HCT116 (cell line): ENCODE measurements at regions not wholly inside any gene's neighbourhood (a gene's known extent, or its start where the extent isn't known, plus 50 kb on each side); places are given as distances from the start of the nearest gene placed in this dataset.

Source experiments
- ATAC-seq: fragments of 200-7000 bp; cut with Tn5 transposase; 2 replicates; pipeline ENCODE4 v1.9.1; 2020; ENCODE audit warnings: mild to moderate bottlenecking, moderate library complexity
- BruUV-seq: library from RNA; stranded (reverse); fragments of 400-500 nt; replicated peaks from 2 replicates; lab custom pipeline; 2021; lab: Mats Ljungman, UMichigan
- CTCF ChIA-PET: fragments of 300-600 bp; sonication (Branson Sonifier 250); formaldehyde crosslinking; loops from one replicate; lab custom pipeline; 2021; ENCODE audit warnings: antibody characterized with exemption; lab: Charles Lee
- POLR2A ChIA-PET: fragments of 300-600, 350-600 bp; sonication (Branson Sonifier 250); formaldehyde crosslinking; loops from one replicate; lab custom pipeline; 2021; ENCODE audit warnings: antibody characterized with exemption; lab: Charles Lee
- RAD21 ChIA-PET, 2 experiments: fragments of 300-600 bp; sonication (Branson Sonifier 250); formaldehyde crosslinking; loops; one replicate each; lab custom pipeline; 2023; ENCODE audit warnings: low total read pairs in 2 of 2; ENCODE audit not compliant: uncharacterized antibody in 2 of 2, unreplicated experiment in 2 of 2, low non-redundant PET in 1 of 2; lab: Charles Lee
- DNase-seq: peaks from one replicate; pipeline ENCODE4 v3.0.0-alpha.2; 2010; ENCODE audit warnings: low read depth, low spot score
- H2AFZ ChIP-seq: fragments of 200-600 bp; shearing (Covaris generic), sonication (generic); 2 replicates; pipeline ENCODE4 v1.6.1; 2017; ENCODE audit warnings: low read depth, mixed run types, mixed read lengths, antibody characterized with exemption, low read length; ENCODE audit not compliant: poor library complexity, severe bottlenecking
- H3K27ac ChIP-seq: 2 replicates; pipeline ENCODE4 v1.5.1; 2012; ENCODE audit warnings: low read depth, low read length
- H3K27me3 ChIP-seq: fragments of 200-600 bp; sonication (generic); 2 replicates; pipeline ENCODE4 v1.6.1; 2016; ENCODE audit warnings: mixed run types, low read length, mixed read lengths; ENCODE audit not compliant: insufficient read depth
- H3K36me3 ChIP-seq, 2 experiments: fragments of 200-500 bp in 1 of 2; fragments of 200-600 bp in 1 of 2; sonication (Bioruptor generic) in 1 of 2; sonication (generic) in 1 of 2; 2 replicates each; pipeline versions ENCODE4 v1.5.1 to v1.6.1; 2014 to 2016; ENCODE audit warnings: low read length in 2 of 2, inconsistent platforms in 1 of 2, mixed read lengths in 1 of 2, mixed run types in 1 of 2; ENCODE audit not compliant: insufficient read depth in 2 of 2, control insufficient read depth in 1 of 2
- H3K4me1 ChIP-seq, 2 experiments: fragments of 200-600 bp in 1 of 2; sonication (generic) in 1 of 2; 2 replicates each; pipeline versions ENCODE4 v1.5.1 to v1.6.1; 2012 to 2017; ENCODE audit warnings: low read length in 2 of 2, inconsistent platforms in 1 of 2, mild to moderate bottlenecking in 1 of 2, mixed read lengths in 1 of 2, mixed run types in 1 of 2, moderate library complexity in 1 of 2; ENCODE audit not compliant: insufficient read depth in 2 of 2, control insufficient read depth in 1 of 2
- H3K4me2 ChIP-seq: fragments of 200-600 bp; sonication (generic); 2 replicates; pipeline ENCODE4 v1.6.1; 2017; ENCODE audit warnings: mixed run types, low read length, mixed read lengths
- H3K4me3 ChIP-seq, 2 experiments: fragments of 200-600 bp in 1 of 2; sonication (generic) in 1 of 2; replicated peaks in 1 of 2; 2 replicates each; pipeline ENCODE4 v1.5.1; 2011 to 2016; ENCODE audit warnings: low read length in 2 of 2, control low read depth in 1 of 2, low read depth in 1 of 2, mild to moderate bottlenecking in 1 of 2, mixed read lengths in 1 of 2, mixed run types in 1 of 2
- H3K79me2 ChIP-seq: fragments of 200-600 bp; sonication (generic); 2 replicates; pipeline ENCODE4 v1.6.1; 2017; ENCODE audit warnings: mild to moderate bottlenecking, mixed run types, low read length, moderate library complexity, mixed read lengths; ENCODE audit not compliant: insufficient read depth
- H3K9ac ChIP-seq: fragments of 200-600 bp; sonication (generic); 2 replicates; pipeline ENCODE4 v1.6.1; 2016; ENCODE audit warnings: low read length, mixed read lengths
- H3K9me2 ChIP-seq: fragments of 200-600 bp; sonication (generic), shearing (Covaris generic); 2 replicates; pipeline ENCODE4 v1.6.1; 2017; ENCODE audit warnings: mixed run types, mild to moderate bottlenecking, moderate library complexity; ENCODE audit not compliant: insufficient read depth
- H3K9me3 ChIP-seq, 2 experiments: fragments of 200-500 bp in 1 of 2; fragments of 200-600 bp in 1 of 2; sonication (Bioruptor generic) in 1 of 2; sonication (generic) in 1 of 2; 2 replicates each; pipeline ENCODE4 v1.6.1; 2014 to 2017; ENCODE audit warnings: low read length in 2 of 2, mixed read lengths in 2 of 2, inconsistent platforms in 1 of 2, low read depth in 1 of 2, mild to moderate bottlenecking in 1 of 2, mixed run types in 1 of 2, moderate library complexity in 1 of 2; ENCODE audit not compliant: control insufficient read depth in 1 of 2, insufficient read depth in 1 of 2
- H4K20me1 ChIP-seq: fragments of 200-600 bp; sonication (generic), shearing (Covaris generic); 2 replicates; pipeline ENCODE4 v1.6.1; 2017; ENCODE audit warnings: mixed run types, mild to moderate bottlenecking, moderate library complexity; ENCODE audit not compliant: insufficient read depth
- ATF3 ChIP-seq: IDR thresholded peaks from 2 replicates; pipeline ENCODE4 v1.6.1; 2012
- CBX3 ChIP-seq: IDR thresholded peaks from 2 replicates; pipeline ENCODE4 v1.6.1; 2012; ENCODE audit warnings: low read depth
- CEBPB ChIP-seq: IDR thresholded peaks from 2 replicates; pipeline ENCODE4 v1.6.1; 2012; ENCODE audit warnings: low read depth
- CTCF ChIP-seq, 3 experiments: fragments of 200-600 bp in 1 of 3; sonication (generic) in 1 of 3; IDR thresholded peaks in 2 of 3; conservative IDR thresholded peaks in 1 of 3; 2 replicates each; pipeline ENCODE4 v1.5.1; 2012 to 2017; ENCODE audit warnings: low read depth in 2 of 3, low read length in 2 of 3, antibody characterized with exemption in 1 of 3, borderline replicate concordance in 1 of 3, control low read depth in 1 of 3, mild to moderate bottlenecking in 1 of 3, mixed read lengths in 1 of 3, mixed run types in 1 of 3, moderate library complexity in 1 of 3; ENCODE audit not compliant: insufficient read depth in 1 of 3
- EGR1 ChIP-seq: IDR thresholded peaks from 2 replicates; pipeline ENCODE4 v1.6.1; 2012; ENCODE audit warnings: low read depth
- ELF1 ChIP-seq: IDR thresholded peaks from 2 replicates; pipeline ENCODE4 v1.6.1; 2012; ENCODE audit warnings: low read depth, borderline replicate concordance
- EZH2 ChIP-seq: fragments of 200-600 bp; sonication (generic); IDR thresholded peaks from 2 replicates; pipeline ENCODE4 v1.6.1; 2017; ENCODE audit warnings: antibody characterized with exemption, mixed run types
- JUND ChIP-seq: IDR thresholded peaks from 2 replicates; pipeline ENCODE4 v1.6.1; 2012
- MAX ChIP-seq: IDR thresholded peaks from 2 replicates; pipeline ENCODE4 v1.6.1; 2012
- POLR2A ChIP-seq: IDR thresholded peaks from 2 replicates; pipeline ENCODE4 v1.7.0; 2011; ENCODE audit warnings: borderline replicate concordance; ENCODE audit not compliant: insufficient read depth, insufficient read length; ENCODE audit errors: extremely low read depth
- SIN3A ChIP-seq: IDR thresholded peaks from 2 replicates; pipeline ENCODE4 v1.6.1; 2012; ENCODE audit warnings: low read depth
- SP1 ChIP-seq: IDR thresholded peaks from 2 replicates; pipeline ENCODE4 v1.6.1; 2012; ENCODE audit warnings: low read depth
- TCF7L2 ChIP-seq: IDR thresholded peaks from 2 replicates; pipeline ENCODE4 v1.7.0; 2011; ENCODE audit warnings: borderline replicate concordance, inconsistent platforms; ENCODE audit not compliant: insufficient read depth, insufficient read length; ENCODE audit errors: extremely low read depth
- ZFX ChIP-seq: fragments of 450-650 bp; IDR thresholded peaks from 2 replicates; pipeline ENCODE4 v1.6.1; 2017
- intact Hi-C: fragments of 100-400 bp; cut with micrococcal nuclease; formaldehyde crosslinking; loops from 2 replicates; pipeline ENCODE4 v1.10.0; 2022

- BruUV-seq, result no TSS peak
- ChIA-PET RAD21 (no interaction called here), POLR2A (no interaction called here), CTCF (no interaction called here)
- Histone ChIP-seq H3K27me3 (peaks cover 7% of the 10 kb centered on the region; the same call in 1 of the 2 replicates), H3K4me3 (no peak overlapping the region), H3K9ac (no peak overlapping the region), H4K20me1 (no peaks in the 10 kb centered on the region), H3K9me2 (no peaks in the 10 kb centered on the region), H3K27ac (no peak overlapping the region), H3K36me3 (no peaks in the 10 kb centered on the region), H3K79me2 (no peaks in the 10 kb centered on the region), H3K4me1 (no peaks in the 10 kb centered on the region), H2AFZ (no peak overlapping the region), H3K4me2 (no peak overlapping the region), H3K9me3 (no peaks in the 10 kb centered on the region)
- no peak for DNase-seq
- ATAC-seq, result no peak
- intact Hi-C loops, result no loop called here
- TF ChIP-seq JUND (no peak), EGR1 (no peak), CBX3 (no peak), POLR2A (no peak), ZFX (no peak), MAX (no peak), CEBPB (no peak), EZH2 (no peak), SP1 (no peak)
Observed at GRCh38 chr14:62133776-62134550, 371.7 kb downstream of the SNAPC1 start.

GRCh38 chr14:62138593-62138992, 376.4 kb downstream of the SNAPC1 start:
- BruUV-seq, result no TSS peak
- Histone ChIP-seq H3K27me3 (no peaks in the 10 kb centered on the region), H3K4me2 (no peak overlapping the region), H3K79me2 (no peaks in the 10 kb centered on the region), H3K9ac (no peak overlapping the region), H4K20me1 (no peaks in the 10 kb centered on the region), H2AFZ (no peak overlapping the region), H3K4me3 (no peak overlapping the region), H3K9me2 (no peaks in the 10 kb centered on the region), H3K4me1 (no peaks in the 10 kb centered on the region), H3K9me3 (no peaks in the 10 kb centered on the region), H3K36me3 (no peaks in the 10 kb centered on the region), H3K27ac (no peak overlapping the region)
- no peak for ATAC-seq
- no peak for DNase-seq
- RAD21 ChIA-PET, result no interaction called here
- intact Hi-C loops, result no loop called here
- no peak for TF ChIP-seq ELF1
- TF ChIP-seq ATF3, result no peak
- no peak for TF ChIP-seq TCF7L2
- TF ChIP-seq SIN3A, result no peak
- TF ChIP-seq MAX, result no peak
- no peak for TF ChIP-seq CBX3
- no peak for TF ChIP-seq CTCF (IDR thresholded peaks at IDR 0.05 in 2 of 3, conservative IDR thresholded peaks at IDR 0.05 in 1 of 3; ENCODE audit: borderline replicate concordance in 1 of 3, insufficient read depth in 1 of 3, low read depth in 2 of 3, low read length in 2 of 3)
- no peak for TF ChIP-seq JUND
- POLR2A ChIA-PET, result no interaction called here
- CTCF ChIA-PET, result no interaction called here
